Peyer's patch (tissue), 4 donors: ENCODE measurements at regions not wholly inside any gene's neighbourhood (a gene's known extent, or its start where the extent isn't known, plus 50 kb on each side); places are given as distances from the start of the nearest gene placed in this dataset.

Experiments used
- POLR2A ChIP-seq, 2 donors: fragments of 450-650 bp; IDR thresholded peaks; one replicate each; pipeline ENCODE4 v1.5.1; 2017; ENCODE audit warnings: antibody characterized with exemption in 2 of 2, mild to moderate bottlenecking in 2 of 2, moderate library complexity in 2 of 2
- TF ChIP-seq, protein P1 (sequence below), 6 experiments: fragments of 450-650 bp in 4 of 6; fragments of 200-600 bp in 2 of 6; sonication (generic) in 1 of 6; IDR thresholded peaks; one replicate each; pipeline ENCODE4 v1.5.1; 2017 to 2019; ENCODE audit warnings: antibody characterized with exemption in 6 of 6, mild to moderate bottlenecking in 3 of 6, moderate library complexity in 1 of 6

DNA sequence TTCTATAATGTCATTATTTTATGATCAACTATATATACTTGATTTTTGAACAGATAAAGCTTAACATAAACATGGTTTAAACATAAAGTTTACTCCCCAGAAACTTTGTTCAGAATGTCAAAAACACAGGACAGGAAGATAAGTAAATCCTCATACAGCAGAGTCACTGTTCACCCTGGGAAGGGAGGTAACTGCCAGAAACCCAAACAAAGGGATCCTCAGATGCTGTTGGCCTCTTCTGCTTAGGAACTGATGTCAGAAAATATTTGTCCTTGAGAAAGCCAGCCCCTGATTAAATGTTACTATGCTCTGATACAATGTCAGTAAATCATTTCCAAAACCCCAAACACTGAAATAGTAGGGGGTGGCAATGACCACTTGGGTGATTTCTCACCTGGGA lies 185.3 kb downstream of the TJP1 start:
- TF ChIP-seq, protein P1, sequence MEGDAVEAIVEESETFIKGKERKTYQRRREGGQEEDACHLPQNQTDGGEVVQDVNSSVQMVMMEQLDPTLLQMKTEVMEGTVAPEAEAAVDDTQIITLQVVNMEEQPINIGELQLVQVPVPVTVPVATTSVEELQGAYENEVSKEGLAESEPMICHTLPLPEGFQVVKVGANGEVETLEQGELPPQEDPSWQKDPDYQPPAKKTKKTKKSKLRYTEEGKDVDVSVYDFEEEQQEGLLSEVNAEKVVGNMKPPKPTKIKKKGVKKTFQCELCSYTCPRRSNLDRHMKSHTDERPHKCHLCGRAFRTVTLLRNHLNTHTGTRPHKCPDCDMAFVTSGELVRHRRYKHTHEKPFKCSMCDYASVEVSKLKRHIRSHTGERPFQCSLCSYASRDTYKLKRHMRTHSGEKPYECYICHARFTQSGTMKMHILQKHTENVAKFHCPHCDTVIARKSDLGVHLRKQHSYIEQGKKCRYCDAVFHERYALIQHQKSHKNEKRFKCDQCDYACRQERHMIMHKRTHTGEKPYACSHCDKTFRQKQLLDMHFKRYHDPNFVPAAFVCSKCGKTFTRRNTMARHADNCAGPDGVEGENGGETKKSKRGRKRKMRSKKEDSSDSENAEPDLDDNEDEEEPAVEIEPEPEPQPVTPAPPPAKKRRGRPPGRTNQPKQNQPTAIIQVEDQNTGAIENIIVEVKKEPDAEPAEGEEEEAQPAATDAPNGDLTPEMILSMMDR (IDR thresholded peaks at IDR 0.05) = no peak
- no peak for TF ChIP-seq POLR2A (IDR thresholded peaks at IDR 0.05)
